Motor neuron (in vitro differentiated cells): ENCODE measurements at regions not wholly inside any gene's neighbourhood (a gene's known extent, or its start where the extent isn't known, plus 50 kb on each side); places are given as distances from the start of the nearest gene placed in this dataset.
"Not testable (repeated sequence)": the region's sequence is repeated elsewhere in the genome, so short reads cannot be mapped to it uniquely, and the experiment has no call there.

Experiments
- ATAC-seq, 8 experiments: fragments of 200-7000 bp; cut with Tn5 transposase; replicated peaks in 6 of 8; 2 replicates each; pipeline ENCODE4 v1.8.0; 2021; ENCODE audit warnings: mild to moderate bottlenecking in 8 of 8, moderate library complexity in 8 of 8
- H3K27ac ChIP-seq, 2 donors: fragments of 250-450 bp; sonication (Bioruptor Pico); 2 replicates each; pipeline ENCODE4 v1.9.0; 2021; ENCODE audit warnings: antibody characterized with exemption in 2 of 2, mild to moderate bottlenecking in 2 of 2, moderate library complexity in 1 of 2
- H3K4me1 ChIP-seq, 2 donors: fragments of 250-450 bp; sonication (Bioruptor Pico); replicated peaks in 1 of 2; 2 replicates each; pipeline ENCODE4 v1.6.1; 2021; ENCODE audit warnings: antibody characterized with exemption in 2 of 2, mild to moderate bottlenecking in 2 of 2, moderate library complexity in 1 of 2
- H3K4me3 ChIP-seq, 5 donors: fragments of 250-450 bp; sonication (Bioruptor Pico); 2 replicates each; pipeline ENCODE4 v1.9.0; 2021; ENCODE audit warnings: antibody characterized with exemption in 5 of 5, mild to moderate bottlenecking in 5 of 5, moderate library complexity in 4 of 5
- WGBS, 10 experiments: fragments of 450-650 bp; shearing (Covaris generic); methylation state at CpG; one replicate each; pipeline ENCODE4 v1.0.0; 2022; 5-methylcytosine and 5-hydroxymethylcytosine counted together
- in situ Hi-C, 9 experiments: fragments of 400-800 bp; cut with MboI; loops; one replicate each; pipeline ENCODE4 v1.15.0; 2021; ENCODE audit warnings: low sequenced_read_pairs in 9 of 9, low pct_unique_long_range_greater_than_20kb in 2 of 9; ENCODE audit not compliant: unreplicated experiment in 9 of 9

DNA sequence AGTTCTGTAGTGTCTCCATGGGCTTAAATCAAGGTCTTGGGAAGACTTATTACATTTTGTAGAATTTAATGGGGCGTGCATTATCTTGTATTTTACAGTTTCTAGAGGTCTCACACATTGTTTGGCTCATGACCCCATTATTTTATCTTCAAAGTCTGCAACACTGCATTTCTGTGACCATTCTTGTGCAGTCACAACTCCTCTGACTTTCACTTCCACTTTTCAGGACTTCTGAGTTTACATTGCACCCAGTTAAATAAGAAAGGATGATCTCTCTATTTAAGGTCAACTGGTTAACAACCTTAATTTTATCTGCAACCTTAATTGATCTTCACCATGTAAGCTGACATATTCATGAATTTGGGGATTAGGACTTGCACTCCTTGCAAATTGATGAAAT, 1186.6 kb downstream of the MRPL39 start:
- WGBS, 10 experiments: 0 to 86% (median 0%) methylated on average over 1 of the region's 1 CpG; no CpG with 5 or more reads in 1 of the 10 experiments
- Histone ChIP-seq H3K4me1 (peaks cover 3 to 37% of the 10 kb centered on the region in 2 donors), H3K4me3 (no peak overlapping the region), H3K27ac (no peak overlapping the region)
- ATAC-seq: peak in 2 of 8 experiments; percentile 34 to 61
- in situ Hi-C loops: no loop called here

- in situ Hi-C loops: not testable (repeated sequence)
Observed at GRCh38 chr21:24419641-24420040, 1187.6 kb downstream of the MRPL39 start.

DNA sequence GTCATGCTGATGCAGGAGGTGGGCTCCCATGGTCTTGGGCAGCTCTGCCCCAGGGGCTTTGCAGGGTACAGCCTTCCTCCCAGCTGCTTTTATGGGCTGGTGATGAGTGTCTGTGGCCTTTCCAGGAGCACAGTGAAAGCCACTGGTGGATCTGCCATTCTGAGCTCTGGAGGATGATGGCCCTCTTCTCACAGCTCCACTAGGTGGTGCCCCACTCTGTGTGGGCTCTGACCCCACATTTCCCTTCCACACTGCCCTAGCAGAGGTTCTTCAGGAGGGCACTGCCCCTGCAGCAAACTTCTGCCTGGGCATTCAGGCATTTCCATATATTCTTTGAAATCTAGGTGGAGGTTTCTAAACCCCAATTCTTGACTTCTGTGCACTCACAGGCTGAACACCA, 1188.6 kb downstream of the MRPL39 start:
- no peak overlapping the region for H3K4me3 ChIP-seq
- H3K27ac ChIP-seq: no peak overlapping the region
- ATAC-seq: no peak
- H3K4me1 ChIP-seq: peaks cover 3 to 30% of the 10 kb centered on the region in 2 donors
- in situ Hi-C loops: no loop called here

More at GRCh38 chr21:24419641-24420040, 1187.6 kb downstream of the MRPL39 start:
- peaks cover 3 to 37% of the 10 kb centered on the region in 2 donors for H3K4me1 ChIP-seq
- H3K27ac ChIP-seq, H3K4me3 ChIP-seq, ATAC-seq: not testable (repeated sequence)

GRCh38 chr21:24411429-24411828, 1195.9 kb downstream of the MRPL39 start:
- no peak for ATAC-seq
- Histone ChIP-seq H3K4me3 (no peak overlapping the region), H3K4me1 (no peaks in the 10 kb centered on the region), H3K27ac (no peak overlapping the region)
- in situ Hi-C loops: no loop called here

DNA sequence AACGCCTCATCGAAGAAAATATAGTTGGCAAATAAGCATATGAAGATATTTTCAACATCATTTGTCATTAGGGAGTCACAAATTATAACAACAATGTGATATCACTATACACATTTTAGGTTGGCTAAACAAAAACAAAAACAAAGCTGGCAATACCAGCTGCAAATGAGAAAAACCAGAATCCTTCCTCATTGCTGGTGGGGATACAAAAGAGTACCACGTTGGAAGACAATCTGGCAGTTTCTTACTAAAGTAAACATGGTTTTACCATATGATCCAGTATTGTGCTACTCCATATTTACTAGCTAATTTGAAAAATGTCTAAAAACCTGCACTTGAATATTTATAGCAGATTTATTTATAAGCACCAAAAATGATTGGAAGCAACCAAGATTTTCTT, 1204.1 kb downstream of the MRPL39 start:
- H3K4me3 ChIP-seq: no peak overlapping the region
- 2 to 85% (median 46%) methylated on average over 1 to 3 of the region's 3 CpGs; no CpG with 5 or more reads in 1 of the 10 experiments for WGBS, 10 experiments
- no peak overlapping the region for H3K27ac ChIP-seq
- in situ Hi-C loops: no loop called here
- no peaks in the 10 kb centered on the region for H3K4me1 ChIP-seq
- ATAC-seq: no peak

- H3K4me1 ChIP-seq: no peaks in the 10 kb centered on the region
- no peak for ATAC-seq
- 0 to 94% (median 44%) methylated on average over 1 to 2 of the region's 2 CpGs; no CpG with 5 or more reads in 1 of the 10 experiments for WGBS, 10 experiments
- no peak overlapping the region for H3K27ac ChIP-seq
- in situ Hi-C loops: no loop called here
- H3K4me3 ChIP-seq: no peak overlapping the region
Observed at GRCh38 chr21:24395320-24395923, 1211.9 kb downstream of the MRPL39 start.

DNA sequence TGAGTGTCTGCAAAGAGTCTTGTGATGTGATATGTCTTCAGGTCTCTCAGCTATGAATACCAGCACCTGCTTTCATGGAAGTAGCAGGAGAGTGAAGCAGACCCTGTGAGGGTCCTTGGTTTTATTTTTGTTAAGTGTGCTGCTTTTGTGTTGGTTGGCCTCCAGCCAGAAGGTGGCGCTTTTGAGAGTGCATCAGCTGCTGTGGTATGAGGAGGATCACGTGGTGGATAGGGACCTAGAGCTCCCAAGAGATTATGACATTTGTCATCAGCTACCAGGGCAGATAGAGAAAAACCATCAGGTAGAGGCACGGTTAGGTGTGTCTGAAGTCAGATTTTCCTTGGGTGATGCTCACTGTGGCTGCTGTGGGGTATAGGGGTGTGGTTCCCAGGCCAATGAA, 1232.1 kb downstream of the MRPL39 start:
- Histone ChIP-seq H3K4me1 (no peaks in the 10 kb centered on the region), H3K27ac (no peak overlapping the region), H3K4me3 (no peak overlapping the region)
- no peak for ATAC-seq
- WGBS, 10 experiments: 0 to 100% (median 20%) methylated on average over 1 to 3 of the region's 3 CpGs; no CpG with 5 or more reads in 3 of the 10 experiments
- in situ Hi-C loops: no loop called here

- Histone ChIP-seq H3K4me3 (no peak overlapping the region), H3K27ac (no peak overlapping the region), H3K4me1 (no peaks in the 10 kb centered on the region)
- ATAC-seq: no peak
- in situ Hi-C loops: no loop called here
- WGBS, 10 experiments: 6 to 100% (median 90%) methylated on average over 1 to 4 of the region's 4 CpGs; no CpG with 5 or more reads in 3 of the 10 experiments
Observed at GRCh38 chr21:24372506-24372905, 1234.8 kb downstream of the MRPL39 start.

GRCh38 chr21:24369746-24370145, 1237.5 kb downstream of the MRPL39 start:
- H3K27ac ChIP-seq: no peak overlapping the region
- in situ Hi-C loops: no loop called here
- H3K4me3 ChIP-seq: no peak overlapping the region
- ATAC-seq: no peak
- no peaks in the 10 kb centered on the region for H3K4me1 ChIP-seq
- WGBS, 10 experiments: 0 to 88% (median 0%) methylated on average over 1 of the region's 1 CpG; no CpG with 5 or more reads in 5 of the 10 experiments

DNA sequence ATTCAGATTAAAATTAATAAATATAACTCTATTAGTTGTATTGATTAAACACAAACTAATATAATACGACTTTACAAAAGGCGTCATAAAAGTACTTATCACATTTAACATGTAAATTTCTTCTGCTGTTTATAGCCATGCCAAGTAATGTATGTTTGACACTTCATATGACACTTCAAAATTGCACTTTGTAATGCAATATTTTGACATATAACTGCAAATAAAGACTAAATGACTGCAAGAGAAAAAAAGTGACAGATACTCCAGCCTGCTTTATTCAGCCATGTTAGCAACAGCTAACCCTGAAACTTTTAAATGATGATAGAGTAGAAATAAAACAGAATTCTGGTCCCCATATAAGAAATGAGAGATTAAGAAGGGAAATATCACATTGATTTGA, 1238.0 kb downstream of the MRPL39 start:
- WGBS, 10 experiments: 0 to 100% (median 67%) methylated on average over 1 to 2 of the region's 2 CpGs; no CpG with 5 or more reads in 1 of the 10 experiments
- ATAC-seq: no peak
- Histone ChIP-seq H3K4me3 (no peak overlapping the region), H3K4me1 (no peaks in the 10 kb centered on the region), H3K27ac (no peak overlapping the region)
- in situ Hi-C loops: no loop called here

DNA sequence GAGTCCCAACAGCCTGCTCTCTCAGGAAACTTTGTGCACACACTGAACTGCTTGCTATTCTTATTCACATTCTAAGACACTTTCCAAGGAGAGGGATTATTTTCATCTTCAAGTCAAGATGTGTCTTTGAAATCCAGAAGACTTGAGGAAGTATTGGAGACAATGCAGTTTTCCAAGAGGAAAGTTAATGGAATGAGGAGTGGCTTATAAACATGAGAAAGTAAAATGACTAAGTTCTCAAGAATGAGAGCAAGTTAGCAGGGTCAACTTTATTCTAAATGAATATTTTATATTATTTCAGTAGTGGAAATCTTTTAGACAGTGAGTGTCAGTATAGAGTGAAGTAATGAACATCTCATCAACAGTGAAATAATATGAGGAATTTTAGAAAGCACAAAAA, 1239.3 kb downstream of the MRPL39 start:
- ATAC-seq: no peak
- Histone ChIP-seq H3K27ac (no peak overlapping the region), H3K4me1 (no peaks in the 10 kb centered on the region), H3K4me3 (no peak overlapping the region)
- in situ Hi-C loops: no loop called here

DNA sequence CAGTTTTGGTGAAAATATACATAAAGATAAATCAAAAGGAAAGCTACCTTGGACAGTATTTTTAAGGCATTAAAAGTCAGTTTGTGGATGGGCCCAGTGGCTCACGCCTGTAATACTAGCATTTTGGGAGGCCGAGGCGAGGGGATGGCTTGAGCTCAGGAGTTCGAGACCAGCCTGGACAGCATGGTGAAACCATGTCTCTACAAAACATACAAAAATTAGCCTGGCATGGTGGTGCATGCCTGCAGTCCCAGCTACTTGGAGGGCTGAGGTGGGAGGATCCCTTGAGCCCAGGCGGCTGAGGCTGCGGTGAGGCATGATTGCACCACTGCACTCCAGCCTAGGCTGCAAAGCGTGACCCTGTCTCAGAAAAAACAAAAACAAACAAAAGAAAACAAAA, 1253.8 kb downstream of the MRPL39 start:
- WGBS, 10 experiments: 32 to 100% (median 89%) methylated on average over 3 to 7 of the region's 7 CpGs; no CpG with 5 or more reads in 4 of the 10 experiments
- no peak for ATAC-seq
- Histone ChIP-seq H3K4me1 (no peaks in the 10 kb centered on the region), H3K27ac (no peak overlapping the region), H3K4me3 (no peak overlapping the region)
- in situ Hi-C loops: no loop called here

DNA sequence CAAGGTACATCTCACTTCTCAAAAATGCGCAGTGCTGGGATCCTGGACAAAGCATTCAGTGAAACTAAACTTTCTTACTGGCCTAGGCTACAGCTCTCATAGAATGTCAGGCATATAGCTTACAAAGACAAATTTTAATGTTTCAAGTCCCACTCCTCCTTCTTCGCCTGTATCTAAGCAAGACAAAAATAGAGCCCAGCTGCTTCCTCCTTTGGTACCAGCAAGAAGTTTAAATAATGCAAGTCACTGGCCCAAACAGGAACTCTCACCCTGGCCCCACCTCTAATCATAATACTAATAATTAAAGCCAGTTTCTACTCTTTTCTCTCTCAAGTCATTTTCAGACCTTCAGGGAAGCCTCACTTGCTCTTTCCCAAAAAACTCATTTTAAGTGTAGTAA, 1267.9 kb downstream of the MRPL39 start:
- no peak for ATAC-seq
- Histone ChIP-seq H3K4me1 (no peaks in the 10 kb centered on the region), H3K27ac (no peak overlapping the region), H3K4me3 (no peak overlapping the region)
- in situ Hi-C loops: no loop called here
- 0 to 100% (median 86%) methylated on average over 1 to 2 of the region's 2 CpGs; no CpG with 5 or more reads in 2 of the 10 experiments for WGBS, 10 experiments

GRCh38 chr21:24336491-24336890, 1270.8 kb downstream of the MRPL39 start:
- Histone ChIP-seq H3K4me1 (no peaks in the 10 kb centered on the region), H3K4me3 (no peak overlapping the region), H3K27ac (no peak overlapping the region)
- in situ Hi-C loops: no loop called here
- 32 to 95% (median 55%) methylated on average over 3 to 5 of the region's 6 CpGs; no CpG with 5 or more reads in 1 of the 10 experiments for WGBS, 10 experiments
- no peak for ATAC-seq
